ENCODE measurements at regions not wholly inside any gene's neighbourhood (a gene's known extent, or its start where the extent isn't known, plus 50 kb on each side); places are given as distances from the start of the nearest gene placed in this dataset.
"Not testable (repeated sequence)": the region's sequence is repeated elsewhere in the genome, so short reads cannot be mapped to it uniquely, and the experiment has no call there.

GRCh38 chr6:27776504-27776903 is 135.7 kb downstream of the OR2B2 start:
- WGBS, 2 donors (ENCODE audit: low coverage in 1 of 2): 92 to 100% methylated on average over 1 to 3 of the region's 4 CpGs
- Histone ChIP-seq H3K27ac (no peak overlapping the region), H3K9me3 (no peaks in the 10 kb centered on the region), H3K27me3 (peaks cover 49% of the 10 kb centered on the region), H3K4me3 (no peak overlapping the region), H3K4me1 (peaks cover 0 to 10% (median 0%) of the 10 kb centered on the region in 3 donors), H3K36me3 (no peaks in the 10 kb centered on the region)
- TF ChIP-seq POLR2A (IDR thresholded peaks at IDR 0.05) (no peak), POLR2AphosphoS5 (IDR thresholded peaks at IDR 0.05) (no peak), EP300 (IDR thresholded peaks at IDR 0.05) (no peak), CTCF (IDR thresholded peaks at IDR 0.05) (no peak)
- ATAC-seq: no peak

DNA sequence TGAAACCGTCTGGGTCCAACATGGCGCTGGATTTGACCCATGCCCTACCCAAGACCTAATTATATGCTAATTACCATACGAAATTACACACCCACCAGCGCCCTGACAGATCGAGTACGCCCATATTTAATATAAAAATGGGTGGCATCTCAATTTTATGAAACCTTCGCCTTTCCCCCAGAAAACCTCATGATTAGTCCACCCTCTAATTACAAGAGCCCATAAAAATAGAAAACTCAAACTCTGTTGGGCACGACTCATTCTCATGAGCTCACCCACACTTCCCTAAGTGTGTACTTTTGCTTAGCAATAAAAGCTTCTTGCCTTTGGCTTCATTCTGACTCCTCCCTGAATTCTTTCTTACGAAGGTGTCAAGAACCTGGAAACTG is 136.4 kb downstream of the OR2B2 start:
- Histone ChIP-seq H3K27ac (no peak overlapping the region), H3K27me3 (peaks cover 52% of the 10 kb centered on the region), H3K36me3 (no peaks in the 10 kb centered on the region), H3K4me3 (no peak overlapping the region), H3K4me1 (peaks cover 0 to 10% (median 0%) of the 10 kb centered on the region in 3 donors), H3K9me3 (no peaks in the 10 kb centered on the region)
- 77 to 85% methylated on average over 9 of the region's 9 CpGs for WGBS, 2 donors (ENCODE audit: low coverage in 1 of 2)
- ATAC-seq: no peak
- TF ChIP-seq CTCF (IDR thresholded peaks at IDR 0.05) (no peak), EP300 (IDR thresholded peaks at IDR 0.05) (no peak), POLR2AphosphoS5 (IDR thresholded peaks at IDR 0.05) (no peak), POLR2A (IDR thresholded peaks at IDR 0.05) (no peak)

DNA sequence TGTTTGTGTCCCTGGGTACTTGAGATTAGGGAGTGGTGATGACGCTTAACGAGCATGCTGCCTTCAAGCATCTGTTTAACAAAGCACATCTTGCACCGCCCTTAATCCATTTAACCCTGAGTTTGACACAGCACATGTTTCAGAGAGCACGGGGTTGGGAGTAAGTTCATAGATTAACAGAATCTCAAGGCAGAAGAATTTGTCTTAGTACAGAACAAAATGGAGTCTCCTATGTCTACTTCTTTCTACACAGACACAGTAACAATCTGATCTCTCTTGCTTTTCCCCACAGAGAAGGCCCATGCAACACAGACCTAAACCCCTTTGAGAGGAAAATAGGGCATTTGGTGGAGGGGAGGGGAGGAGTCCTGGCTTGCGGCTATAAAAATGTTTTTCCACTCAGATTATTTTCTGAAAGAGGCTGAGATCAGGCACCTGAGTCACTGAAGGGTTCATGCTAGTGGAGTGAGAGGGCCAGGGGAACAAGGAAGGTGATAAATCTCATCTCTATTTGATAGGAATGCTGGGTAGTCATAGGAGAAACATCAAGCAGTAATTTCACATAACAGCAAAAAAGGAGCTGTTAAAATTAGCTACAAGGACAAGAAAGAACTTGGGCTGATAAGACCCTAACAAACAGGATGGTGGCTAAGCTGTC is 136.9 kb downstream of the OR2B2 start:
- not testable (repeated sequence) for H3K27ac ChIP-seq, ATAC-seq, H3K9me3 ChIP-seq, H3K4me3 ChIP-seq, H3K36me3 ChIP-seq
- Histone ChIP-seq H3K4me1 (peaks cover 0 to 10% (median 0%) of the 10 kb centered on the region in 3 donors), H3K27me3 (peaks cover 57% of the 10 kb centered on the region)
- WGBS, 2 donors (ENCODE audit: low coverage in 1 of 2): 58 to 75% methylated on average over 1 of the region's 5 CpGs

GRCh38 chr6:27774264-27774600 is 138.0 kb downstream of the OR2B2 start:
- not testable (repeated sequence) for ATAC-seq, H3K36me3 ChIP-seq, H3K27ac ChIP-seq, H3K4me3 ChIP-seq, H3K9me3 ChIP-seq
- H3K27me3 ChIP-seq: peaks cover 67% of the 10 kb centered on the region
- peaks cover 0 to 10% (median 0%) of the 10 kb centered on the region in 3 donors for H3K4me1 ChIP-seq
- WGBS, 2 donors (ENCODE audit: low coverage in 1 of 2): 81 to 90% methylated on average over 3 to 5 of the region's 8 CpGs

DNA sequence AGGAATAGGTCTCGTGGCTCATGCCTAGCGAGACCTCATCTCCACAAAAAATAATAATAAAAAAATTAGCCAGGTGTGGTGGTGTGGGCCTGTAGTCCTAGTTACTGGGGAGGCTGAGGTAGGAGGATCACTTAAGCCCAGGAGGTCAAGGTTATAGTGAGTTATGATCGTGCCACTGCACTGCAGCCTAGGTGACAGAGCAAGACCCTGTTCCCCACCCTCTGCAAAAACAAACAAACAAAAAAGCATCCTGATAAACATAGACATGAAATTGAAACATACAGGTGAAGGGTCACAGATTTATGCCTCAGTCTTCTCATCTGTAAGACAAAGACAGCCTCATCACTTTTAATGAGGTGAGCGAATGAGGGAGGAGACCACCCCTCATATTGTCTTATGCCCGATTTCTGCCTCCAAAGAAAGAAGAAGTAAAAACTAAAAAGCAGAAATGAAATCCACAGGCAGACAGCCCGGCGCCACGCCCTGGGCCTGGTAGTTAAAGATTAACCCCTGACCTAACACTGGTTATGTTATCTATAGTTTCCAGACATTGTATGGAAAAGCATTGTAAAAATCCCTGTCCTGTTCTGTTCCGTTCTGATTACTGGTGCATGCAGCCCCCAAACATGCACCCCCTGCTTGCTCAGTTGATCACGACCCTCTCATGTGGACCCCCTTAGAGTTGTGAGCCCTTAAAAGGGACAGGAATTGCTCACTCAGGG is 138.5 kb downstream of the OR2B2 start:
- Histone ChIP-seq H3K4me1 (peaks cover 0 to 10% (median 0%) of the 10 kb centered on the region in 3 donors), H3K27me3 (peaks cover 68% of the 10 kb centered on the region)
- H3K27ac ChIP-seq, H3K4me3 ChIP-seq, ATAC-seq, H3K9me3 ChIP-seq, H3K36me3 ChIP-seq: not testable (repeated sequence)
- WGBS, 2 donors (ENCODE audit: low coverage in 1 of 2): 84 to 94% methylated on average over 8 to 10 of the region's 10 CpGs

- 9% methylated on average over 12 of the region's 33 CpGs; no CpG with 5 or more reads in 1 of the 2 donors for WGBS, 2 donors (ENCODE audit: low coverage in 1 of 2)
- H3K27me3 ChIP-seq: peaks cover 68% of the 10 kb centered on the region
- no peak overlapping the region for H3K4me3 ChIP-seq
- H3K9me3 ChIP-seq: no peaks in the 10 kb centered on the region
- ATAC-seq: peak; percentile 94
- H3K4me1 ChIP-seq: peaks cover 0 to 10% (median 0%) of the 10 kb centered on the region in 3 donors
- no peak overlapping the region for H3K27ac ChIP-seq
- TF ChIP-seq POLR2AphosphoS5 (IDR thresholded peaks at IDR 0.05) (no peak), EP300 (IDR thresholded peaks at IDR 0.05) (no peak), CTCF (IDR thresholded peaks at IDR 0.05) (peak; percentile 75 to 94 (median 86)), POLR2A (IDR thresholded peaks at IDR 0.05) (no peak)
- H3K36me3 ChIP-seq: no peaks in the 10 kb centered on the region
Observed at GRCh38 chr6:27772261-27773001, 139.8 kb downstream of the OR2B2 start.

Data from gastroesophageal sphincter (tissue), 4 donors.